Natural killer cell (primary cell): ENCODE measurements at regions not wholly inside any gene's neighbourhood (a gene's known extent, or its start where the extent isn't known, plus 50 kb on each side); places are given as distances from the start of the nearest gene placed in this dataset.

Experiments
- ATAC-seq, 3 donors: fragments of 150-1000 bp in 2 of 3; fragments of 200-7000 bp in 1 of 3; cut with Tn5 transposase; 1 replicate in 1 of 3; 2 replicates in 2 of 3; pipeline ENCODE4 v1.10.0; 2021; ENCODE audit warnings: mild to moderate bottlenecking in 2 of 3, moderate library complexity in 2 of 3
- DNase-seq, 2 donors: peaks; one replicate each; pipeline versions ENCODE4 v3.0.0 to v3.0.0-alpha.2; 2013 to 2021; ENCODE audit warnings: mixed read lengths in 1 of 2
- H3K27ac ChIP-seq: one replicate; pipeline ENCODE4 v1.5.1; 2013; ENCODE audit warnings: mild to moderate bottlenecking, low read length
- H3K27me3 ChIP-seq: one replicate; pipeline ENCODE4 v1.6.1; 2013; ENCODE audit warnings: low read length; ENCODE audit not compliant: control insufficient read depth, insufficient read depth
- H3K36me3 ChIP-seq: one replicate; pipeline ENCODE4 v1.6.1; 2013; ENCODE audit warnings: low read length; ENCODE audit not compliant: control insufficient read depth, insufficient read depth
- H3K4me1 ChIP-seq: one replicate; pipeline ENCODE4 v1.6.1; 2013; ENCODE audit warnings: low read length; ENCODE audit not compliant: control insufficient read depth, insufficient read depth
- H3K4me3 ChIP-seq: one replicate; pipeline ENCODE4 v1.5.1; 2013; ENCODE audit warnings: low read length
- H3K9me3 ChIP-seq: one replicate; pipeline ENCODE4 v1.6.1; 2013; ENCODE audit warnings: low read length; ENCODE audit not compliant: control insufficient read depth, insufficient read depth
- H3K27ac Mint-ChIP-seq, 2 donors: one replicate each; pipeline ENCODE4 v1.8.0; 2022; ENCODE audit warnings: mild to moderate bottlenecking in 2 of 2, mixed read lengths in 2 of 2, moderate library complexity in 1 of 2
- H3K27me3 Mint-ChIP-seq, 2 donors: one replicate each; pipeline ENCODE4 v1.8.0; 2022; ENCODE audit warnings: low read depth in 2 of 2, mixed read lengths in 2 of 2
- H3K36me3 Mint-ChIP-seq: one replicate; pipeline ENCODE4 v1.8.0; 2022; ENCODE audit warnings: mixed read lengths
- H3K4me1 Mint-ChIP-seq, 2 donors: one replicate each; pipeline ENCODE4 v1.8.0; 2022; ENCODE audit warnings: mixed read lengths in 2 of 2
- H3K4me3 Mint-ChIP-seq: one replicate; pipeline ENCODE4 v1.8.0; 2022; ENCODE audit warnings: mild to moderate bottlenecking, moderate library complexity, mixed read lengths
- H3K9me3 Mint-ChIP-seq, 2 donors: one replicate each; pipeline ENCODE4 v1.8.0; 2022; ENCODE audit warnings: mixed read lengths in 2 of 2
- WGBS: methylation state at CpG from one replicate; pipeline ENCODE4 v1.1.7; 2013; ENCODE audit warnings: missing lambda C conversion rate; ENCODE audit not compliant: insufficient coverage; 5-methylcytosine and 5-hydroxymethylcytosine counted together
- intact Hi-C: fragments of 100-400 bp; cut with micrococcal nuclease; formaldehyde crosslinking; loops from one replicate; pipeline ENCODE4 v1.14.2; 2022
- TF ChIP-seq, protein P1 (sequence below): fragments of 200-600 bp; IDR thresholded peaks from one replicate; pipeline ENCODE4 v1.8.0; 2022; ENCODE audit warnings: antibody characterized with exemption

DNA sequence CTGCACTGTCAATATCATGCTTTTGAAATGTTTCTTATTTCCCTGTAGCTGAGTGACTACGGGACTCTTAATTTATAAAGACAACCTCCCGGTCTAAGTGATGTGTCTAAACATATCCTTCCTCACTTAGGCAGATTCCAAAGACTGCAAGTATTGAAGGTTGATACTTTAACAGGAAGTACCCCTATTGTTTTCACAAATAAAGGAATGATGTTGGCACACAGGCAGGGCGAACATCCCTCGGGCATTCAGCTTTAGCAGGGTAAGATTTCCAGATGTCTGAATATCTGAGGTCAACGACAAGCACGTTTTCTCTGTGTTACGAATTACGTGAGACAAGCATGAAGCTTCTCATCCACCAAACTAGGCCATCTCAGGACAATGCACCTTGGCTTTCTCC lies 638.0 kb upstream of the FRG1 start:
- TF ChIP-seq, protein P1, sequence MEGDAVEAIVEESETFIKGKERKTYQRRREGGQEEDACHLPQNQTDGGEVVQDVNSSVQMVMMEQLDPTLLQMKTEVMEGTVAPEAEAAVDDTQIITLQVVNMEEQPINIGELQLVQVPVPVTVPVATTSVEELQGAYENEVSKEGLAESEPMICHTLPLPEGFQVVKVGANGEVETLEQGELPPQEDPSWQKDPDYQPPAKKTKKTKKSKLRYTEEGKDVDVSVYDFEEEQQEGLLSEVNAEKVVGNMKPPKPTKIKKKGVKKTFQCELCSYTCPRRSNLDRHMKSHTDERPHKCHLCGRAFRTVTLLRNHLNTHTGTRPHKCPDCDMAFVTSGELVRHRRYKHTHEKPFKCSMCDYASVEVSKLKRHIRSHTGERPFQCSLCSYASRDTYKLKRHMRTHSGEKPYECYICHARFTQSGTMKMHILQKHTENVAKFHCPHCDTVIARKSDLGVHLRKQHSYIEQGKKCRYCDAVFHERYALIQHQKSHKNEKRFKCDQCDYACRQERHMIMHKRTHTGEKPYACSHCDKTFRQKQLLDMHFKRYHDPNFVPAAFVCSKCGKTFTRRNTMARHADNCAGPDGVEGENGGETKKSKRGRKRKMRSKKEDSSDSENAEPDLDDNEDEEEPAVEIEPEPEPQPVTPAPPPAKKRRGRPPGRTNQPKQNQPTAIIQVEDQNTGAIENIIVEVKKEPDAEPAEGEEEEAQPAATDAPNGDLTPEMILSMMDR: no peak
- Histone ChIP-seq H3K4me3 (no peak overlapping the region), H3K36me3 (no peaks in the 10 kb centered on the region), H3K27ac (no peak overlapping the region), H3K9me3 (peaks cover 2% of the 10 kb centered on the region), H3K4me1 (no peaks in the 10 kb centered on the region), H3K27me3 (no peaks in the 10 kb centered on the region)
- no peaks in the 10 kb centered on the region for H3K4me1 Mint-ChIP-seq
- no peak overlapping the region for H3K27ac Mint-ChIP-seq
- 87% methylated on average over 8 of the region's 8 CpGs for WGBS
- ATAC-seq (no peak), DNase-seq (no peak)
- no peaks in the 10 kb centered on the region for H3K27me3 Mint-ChIP-seq
- H3K36me3 Mint-ChIP-seq: peaks cover 8% of the 10 kb centered on the region
- intact Hi-C loops: no loop called here
- H3K9me3 Mint-ChIP-seq: peaks cover 8 to 17% of the 10 kb centered on the region in 2 donors
- no peak overlapping the region for H3K4me3 Mint-ChIP-seq

DNA sequence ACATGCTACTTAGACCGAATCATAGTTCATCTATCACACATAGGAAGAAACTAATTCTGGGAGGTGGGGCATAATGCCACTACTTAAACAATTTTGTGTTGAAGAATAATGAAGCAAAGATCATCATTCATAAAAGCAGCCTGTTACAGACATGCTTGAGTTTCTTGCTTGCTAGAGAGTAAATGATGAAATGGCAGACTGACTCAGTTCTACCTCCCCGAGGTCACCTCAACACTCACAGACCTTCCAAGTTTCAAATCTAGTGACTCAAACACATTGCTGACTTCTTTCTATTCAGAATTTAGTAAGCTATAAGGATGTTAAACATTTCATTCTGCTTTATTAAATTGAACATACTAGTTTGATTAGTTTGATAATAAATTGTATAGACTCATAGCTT lies 636.5 kb upstream of the FRG1 start:
- DNase-seq (no peak), ATAC-seq (no peak)
- H3K36me3 ChIP-seq: no peaks in the 10 kb centered on the region
- no peaks in the 10 kb centered on the region for H3K27me3 Mint-ChIP-seq
- no CpG with 5 or more reads among the region's 2 CpGs for WGBS
- no peak overlapping the region for H3K27ac Mint-ChIP-seq
- H3K4me3 Mint-ChIP-seq: no peak overlapping the region
- no peaks in the 10 kb centered on the region for H3K4me1 Mint-ChIP-seq
- no peaks in the 10 kb centered on the region for H3K4me1 ChIP-seq
- TF ChIP-seq, protein P1: no peak
- peaks cover 2% of the 10 kb centered on the region for H3K9me3 ChIP-seq
- H3K36me3 Mint-ChIP-seq: peaks cover 8% of the 10 kb centered on the region
- H3K9me3 Mint-ChIP-seq: peaks cover 8 to 14% of the 10 kb centered on the region in 2 donors
- no peak overlapping the region for H3K27ac ChIP-seq
- no peaks in the 10 kb centered on the region for H3K27me3 ChIP-seq
- intact Hi-C loops: no loop called here
- H3K4me3 ChIP-seq: no peak overlapping the region

DNA sequence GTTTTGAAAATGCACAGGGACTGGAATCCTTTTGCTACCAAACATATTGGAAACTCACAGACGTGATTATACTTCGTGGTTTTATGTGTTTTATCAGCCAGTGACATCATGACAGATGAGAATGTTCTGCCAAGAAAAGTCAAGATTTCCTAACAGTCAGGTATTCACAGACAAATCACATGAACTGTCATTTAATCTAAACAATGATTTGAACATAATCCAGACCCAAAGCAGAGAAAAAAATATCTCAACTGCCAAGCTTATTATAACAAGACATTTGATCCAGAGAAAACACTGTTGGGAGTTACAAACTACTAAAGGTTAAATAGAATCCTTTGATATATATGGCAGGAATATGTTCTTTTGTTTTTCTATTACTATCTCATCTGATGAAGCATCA lies 635.9 kb upstream of the FRG1 start:
- Mint-ChIP-seq H3K9me3 (peaks cover 11 to 14% of the 10 kb centered on the region in 2 donors), H3K4me1 (no peaks in the 10 kb centered on the region), H3K36me3 (peaks cover 8% of the 10 kb centered on the region), H3K27me3 (no peaks in the 10 kb centered on the region), H3K4me3 (no peak overlapping the region), H3K27ac (no peak overlapping the region)
- intact Hi-C loops: no loop called here
- 36% methylated on average over 2 of the region's 2 CpGs for WGBS
- Histone ChIP-seq H3K27ac (no peak overlapping the region), H3K9me3 (peaks cover 2% of the 10 kb centered on the region), H3K4me1 (no peaks in the 10 kb centered on the region), H3K36me3 (no peaks in the 10 kb centered on the region), H3K27me3 (no peaks in the 10 kb centered on the region), H3K4me3 (no peak overlapping the region)
- TF ChIP-seq, protein P1: no peak
- DNase-seq (no peak), ATAC-seq (no peak)

DNA sequence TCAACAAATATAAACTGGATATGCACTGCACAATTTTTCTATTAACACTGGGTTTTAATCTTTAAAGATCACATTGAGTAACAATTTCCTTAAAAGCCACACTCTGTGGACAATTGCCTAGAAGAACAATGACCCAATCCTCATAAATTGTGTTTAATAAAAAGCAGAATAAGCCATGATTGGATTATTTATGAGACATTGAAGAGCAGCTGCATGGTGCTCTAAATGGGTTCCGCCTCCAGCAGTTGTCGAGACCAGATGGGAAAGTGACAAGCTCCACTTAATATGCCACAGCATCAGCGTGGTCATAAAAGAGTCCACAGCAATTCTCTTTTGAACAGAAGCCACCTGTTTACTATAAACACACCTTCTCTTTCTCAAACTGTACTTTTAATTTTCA lies 635.2 kb upstream of the FRG1 start:
- intact Hi-C loops: no loop called here
- H3K9me3 ChIP-seq: peaks cover 2% of the 10 kb centered on the region
- no peak overlapping the region for H3K27ac ChIP-seq
- ATAC-seq (no peak), DNase-seq (no peak)
- H3K4me3 ChIP-seq: no peak overlapping the region
- H3K36me3 ChIP-seq: no peaks in the 10 kb centered on the region
- no peaks in the 10 kb centered on the region for H3K4me1 ChIP-seq
- Mint-ChIP-seq H3K4me1 (no peaks in the 10 kb centered on the region), H3K27me3 (no peaks in the 10 kb centered on the region), H3K36me3 (peaks cover 8% of the 10 kb centered on the region), H3K4me3 (no peak overlapping the region), H3K9me3 (peaks cover 11 to 12% of the 10 kb centered on the region in 2 donors), H3K27ac (no peak overlapping the region)
- H3K27me3 ChIP-seq: no peaks in the 10 kb centered on the region
- TF ChIP-seq, protein P1: no peak
- 35% methylated on average over 3 of the region's 3 CpGs for WGBS
